ENCODE measurements at regions not wholly inside any gene's neighbourhood (a gene's known extent, or its start where the extent isn't known, plus 50 kb on each side); places are given as distances from the start of the nearest gene placed in this dataset.

- DNase-seq = no peak
- H3K36me3 ChIP-seq = no peaks in the 10 kb centered on the region
- no peak overlapping the region for H3K4me3 ChIP-seq
- no peaks in the 10 kb centered on the region for H3K27me3 ChIP-seq
- peaks cover 0 to 4% (median 0%) of the 10 kb centered on the region in 4 donors for H3K9me3 ChIP-seq
- no peaks in the 10 kb centered on the region for H3K4me1 ChIP-seq
- H3K27ac ChIP-seq = no peak overlapping the region
- TF ChIP-seq POLR2A (IDR thresholded peaks at IDR 0.05) (no peak), CTCF (IDR thresholded peaks at IDR 0.05) (no peak)
Observed at GRCh38 chr14:65904988-65905387, 492.5 kb downstream of the FUT8 start.

DNA sequence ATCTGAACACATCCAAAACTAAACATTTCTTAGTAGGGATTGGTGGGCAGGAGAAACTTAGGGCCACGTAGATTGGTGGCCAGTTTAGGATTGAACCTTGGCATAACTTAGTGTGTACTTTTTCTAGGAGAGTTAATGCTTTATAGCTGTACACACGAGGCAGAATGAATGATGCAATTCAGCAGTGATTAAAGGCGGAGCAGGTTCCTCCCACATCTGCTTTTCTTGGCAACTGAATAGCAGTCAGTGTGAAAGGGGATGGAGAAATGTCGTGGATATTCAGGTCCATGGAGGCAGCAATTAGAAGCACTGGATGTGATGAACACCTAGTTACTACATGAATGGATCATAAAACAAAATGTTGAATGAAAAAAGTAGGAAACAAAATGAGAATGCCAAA is 493.8 kb downstream of the FUT8 start:
- Histone ChIP-seq H3K4me3 (no peak overlapping the region), H3K9me3 (peaks cover 0 to 4% (median 0%) of the 10 kb centered on the region in 4 donors), H3K36me3 (no peaks in the 10 kb centered on the region), H3K27me3 (no peaks in the 10 kb centered on the region), H3K27ac (no peak overlapping the region), H3K4me1 (no peaks in the 10 kb centered on the region)
- TF ChIP-seq CTCF (IDR thresholded peaks at IDR 0.05) (no peak), POLR2A (IDR thresholded peaks at IDR 0.05) (no peak)
- DNase-seq = no peak

- no peaks in the 10 kb centered on the region for H3K4me1 ChIP-seq
Observed at GRCh38 chr14:65906948-65907347, 494.4 kb downstream of the FUT8 start.

GRCh38 chr14:65910108-65910786 is 497.7 kb downstream of the FUT8 start:
- Histone ChIP-seq H3K27ac (no peak overlapping the region), H3K36me3 (no peaks in the 10 kb centered on the region), H3K9me3 (no peaks in the 10 kb centered on the region), H3K4me3 (no peak overlapping the region), H3K27me3 (no peaks in the 10 kb centered on the region), H3K4me1 (no peaks in the 10 kb centered on the region)
- DNase-seq = no peak
- TF ChIP-seq POLR2A (IDR thresholded peaks at IDR 0.05) = no peak

More at GRCh38 chr14:65906948-65907347, 494.4 kb downstream of the FUT8 start:
- Histone ChIP-seq H3K27me3 (no peaks in the 10 kb centered on the region), H3K27ac (no peak overlapping the region), H3K4me3 (no peak overlapping the region), H3K36me3 (no peaks in the 10 kb centered on the region), H3K9me3 (no peaks in the 10 kb centered on the region)
- no peak for DNase-seq
- no peak for TF ChIP-seq CTCF (IDR thresholded peaks at IDR 0.05)
- TF ChIP-seq POLR2A (IDR thresholded peaks at IDR 0.05) = no peak

GRCh38 chr14:65915125-65915524 is 502.6 kb downstream of the FUT8 start:
- no peak for DNase-seq
- no peaks in the 10 kb centered on the region for H3K36me3 ChIP-seq
- H3K4me3 ChIP-seq = no peak overlapping the region
- no peak overlapping the region for H3K27ac ChIP-seq
- no peaks in the 10 kb centered on the region for H3K9me3 ChIP-seq
- TF ChIP-seq POLR2A (IDR thresholded peaks at IDR 0.05) (no peak), CTCF (IDR thresholded peaks at IDR 0.05) (no peak)
- no peaks in the 10 kb centered on the region for H3K4me1 ChIP-seq
- no peaks in the 10 kb centered on the region for H3K27me3 ChIP-seq

- Histone ChIP-seq H3K4me1 (no peaks in the 10 kb centered on the region), H3K36me3 (no peaks in the 10 kb centered on the region), H3K9me3 (no peaks in the 10 kb centered on the region), H3K27me3 (no peaks in the 10 kb centered on the region), H3K4me3 (no peak overlapping the region), H3K27ac (no peak overlapping the region)
- no peak for DNase-seq
- TF ChIP-seq CTCF (IDR thresholded peaks at IDR 0.05) = no peak
- TF ChIP-seq POLR2A (IDR thresholded peaks at IDR 0.05) = no peak
Observed at GRCh38 chr14:65916055-65916454, 503.5 kb downstream of the FUT8 start.

Data from Peyer's patch (tissue), 4 donors.